Astrocyte (in vitro differentiated cells and primary cell): ENCODE measurements at regions not wholly inside any gene's neighbourhood (a gene's known extent, or its start where the extent isn't known, plus 50 kb on each side); places are given as distances from the start of the nearest gene placed in this dataset.

ENCODE experiments used
- DNase-seq: peaks from one replicate; pipeline ENCODE4 v3.0.0-alpha.2; 2010; ENCODE audit warnings: low read depth
- FAIRE-seq: peaks from 2 replicates; lab custom pipeline; 2011; peaks lifted over from hg19 to GRCh38; lab: Jason Lieb, UNC
- H2AFZ ChIP-seq: 2 replicates; pipeline ENCODE4 v1.6.0; 2012; ENCODE audit warnings: low read depth, low read length, inconsistent platforms
- H3K27ac ChIP-seq: 2 replicates; pipeline ENCODE4 v1.5.1; 2011; ENCODE audit warnings: low read depth, low read length, inconsistent platforms
- H3K27me3 ChIP-seq: 2 replicates; pipeline ENCODE4 v1.6.0; 2011; ENCODE audit warnings: low read length, inconsistent platforms; ENCODE audit not compliant: insufficient read depth
- H3K36me3 ChIP-seq: 2 replicates; pipeline ENCODE4 v1.5.1; 2011; ENCODE audit warnings: low read length, inconsistent platforms; ENCODE audit not compliant: insufficient read depth
- H3K4me1 ChIP-seq: 2 replicates; pipeline ENCODE4 v1.5.1; 2011; ENCODE audit warnings: low read length, inconsistent platforms; ENCODE audit not compliant: insufficient read depth
- H3K4me2 ChIP-seq: 2 replicates; pipeline ENCODE4 v1.6.0; 2012; ENCODE audit warnings: low read length, inconsistent platforms
- H3K4me3 ChIP-seq: 2 replicates; pipeline ENCODE4 v1.5.1; 2011; ENCODE audit warnings: low read depth, mild to moderate bottlenecking, low read length, inconsistent platforms; ENCODE audit not compliant: insufficient read depth
- H3K79me2 ChIP-seq: 2 replicates; pipeline ENCODE4 v1.6.0; 2012; ENCODE audit warnings: mild to moderate bottlenecking, low read length, inconsistent platforms; ENCODE audit not compliant: insufficient read depth
- H3K9ac ChIP-seq: 2 replicates; pipeline ENCODE4 v1.6.0; 2012; ENCODE audit warnings: mild to moderate bottlenecking, low read length, inconsistent platforms
- H3K9me3 ChIP-seq: 2 replicates; pipeline ENCODE4 v1.5.1; 2012; ENCODE audit warnings: low read depth, mild to moderate bottlenecking, low read length, inconsistent platforms; ENCODE audit not compliant: insufficient read depth
- H4K20me1 ChIP-seq: 2 replicates; pipeline ENCODE4 v1.6.0; 2012; ENCODE audit warnings: low read length, inconsistent platforms; ENCODE audit not compliant: insufficient read depth
- H3K27ac Mint-ChIP-seq: one replicate; pipeline ENCODE4 v1.8.0; 2021; ENCODE audit warnings: mild to moderate bottlenecking, mixed read lengths; ENCODE audit not compliant: unreplicated experiment
- H3K27me3 Mint-ChIP-seq: one replicate; pipeline ENCODE4 v1.8.0; 2021; ENCODE audit warnings: low read depth, mixed read lengths; ENCODE audit not compliant: unreplicated experiment
- H3K36me3 Mint-ChIP-seq: one replicate; pipeline ENCODE4 v1.8.0; 2021; ENCODE audit warnings: low read depth, mixed read lengths; ENCODE audit not compliant: unreplicated experiment
- H3K4me1 Mint-ChIP-seq: one replicate; pipeline ENCODE4 v1.8.0; 2021; ENCODE audit warnings: low read depth, mixed read lengths; ENCODE audit not compliant: unreplicated experiment
- H3K4me3 Mint-ChIP-seq: one replicate; pipeline ENCODE4 v1.8.0; 2021; ENCODE audit warnings: mild to moderate bottlenecking, moderate library complexity, mixed read lengths; ENCODE audit not compliant: unreplicated experiment
- H3K9me3 Mint-ChIP-seq: one replicate; pipeline ENCODE4 v1.8.0; 2021; ENCODE audit warnings: mild to moderate bottlenecking, mixed read lengths; ENCODE audit not compliant: unreplicated experiment
- CTCF ChIP-seq: IDR thresholded peaks from 2 replicates; pipeline ENCODE4 v1.5.1; 2011; ENCODE audit warnings: low read depth, mild to moderate bottlenecking, inconsistent platforms, low read length, moderate library complexity; ENCODE audit not compliant: insufficient read depth
- EZH2 ChIP-seq: IDR thresholded peaks from 2 replicates; pipeline ENCODE4 v1.6.1; 2012; ENCODE audit warnings: mild to moderate bottlenecking, low read length, inconsistent platforms; ENCODE audit not compliant: insufficient read depth

- no peaks in the 10 kb centered on the region for H3K9me3 ChIP-seq
- no peak overlapping the region for H3K9ac ChIP-seq
- peaks cover 3% of the 10 kb centered on the region for H3K27me3 ChIP-seq
- Mint-ChIP-seq H3K27ac (no peak overlapping the region), H3K4me3 (no peak overlapping the region), H3K4me1 (peaks cover 3% of the 10 kb centered on the region), H3K27me3 (peaks cover 2% of the 10 kb centered on the region), H3K36me3 (no peaks in the 10 kb centered on the region), H3K9me3 (peaks cover 5% of the 10 kb centered on the region)
- no peak for DNase-seq
- H2AFZ ChIP-seq: no peak overlapping the region
- H3K79me2 ChIP-seq: no peaks in the 10 kb centered on the region
- H3K27ac ChIP-seq: no peak overlapping the region
- no peaks in the 10 kb centered on the region for H3K36me3 ChIP-seq
- H4K20me1 ChIP-seq: no peaks in the 10 kb centered on the region
- TF ChIP-seq CTCF (no peak), EZH2 (no peak)
- no peaks in the 10 kb centered on the region for H3K4me1 ChIP-seq
- no peak overlapping the region for H3K4me3 ChIP-seq
- no peak overlapping the region for H3K4me2 ChIP-seq
- FAIRE-seq: no peak
Observed at GRCh38 chr21:35792569-35793305, 267.6 kb downstream of the SETD4 start.

- Mint-ChIP-seq H3K4me3 (no peak overlapping the region), H3K27me3 (no peaks in the 10 kb centered on the region), H3K36me3 (no peaks in the 10 kb centered on the region), H3K9me3 (peaks cover 8% of the 10 kb centered on the region), H3K27ac (no peak overlapping the region), H3K4me1 (peaks cover 2% of the 10 kb centered on the region)
- no peak overlapping the region for H3K4me3 ChIP-seq
- H3K9me3 ChIP-seq: no peaks in the 10 kb centered on the region
- DNase-seq: no peak
- TF ChIP-seq CTCF (no peak), EZH2 (no peak)
- no peaks in the 10 kb centered on the region for H3K79me2 ChIP-seq
- H4K20me1 ChIP-seq: no peaks in the 10 kb centered on the region
- H3K4me1 ChIP-seq: no peaks in the 10 kb centered on the region
- no peak for FAIRE-seq
- no peak overlapping the region for H3K27ac ChIP-seq
- H2AFZ ChIP-seq: no peak overlapping the region
- H3K36me3 ChIP-seq: no peaks in the 10 kb centered on the region
- no peak overlapping the region for H3K4me2 ChIP-seq
- no peak overlapping the region for H3K9ac ChIP-seq
- peaks cover 3% of the 10 kb centered on the region for H3K27me3 ChIP-seq
Observed at GRCh38 chr21:35791541-35792325, 268.6 kb downstream of the SETD4 start.

- DNase-seq (peak; percentile 21), FAIRE-seq (no peak)
- peaks cover 4% of the 10 kb centered on the region for H3K27me3 Mint-ChIP-seq
- no peak overlapping the region for H3K9ac ChIP-seq
- H3K27me3 ChIP-seq: peaks cover 3% of the 10 kb centered on the region
- H3K4me1 ChIP-seq: peaks cover 12% of the 10 kb centered on the region
- H3K79me2 ChIP-seq: no peaks in the 10 kb centered on the region
- H3K4me1 Mint-ChIP-seq: peaks cover 11% of the 10 kb centered on the region
- H3K4me3 Mint-ChIP-seq: no peak overlapping the region
- no peaks in the 10 kb centered on the region for H4K20me1 ChIP-seq
- no peak overlapping the region for H3K4me3 ChIP-seq
- no peak overlapping the region for H2AFZ ChIP-seq
- H3K9me3 ChIP-seq: no peaks in the 10 kb centered on the region
- TF ChIP-seq CTCF (no peak), EZH2 (no peak)
- H3K4me2 ChIP-seq: no peak overlapping the region
- no peaks in the 10 kb centered on the region for H3K36me3 ChIP-seq
- H3K36me3 Mint-ChIP-seq: no peaks in the 10 kb centered on the region
- peaks cover 8% of the 10 kb centered on the region for H3K9me3 Mint-ChIP-seq
- no peak overlapping the region for H3K27ac ChIP-seq
- H3K27ac Mint-ChIP-seq: no peak overlapping the region
Observed at GRCh38 chr21:35783721-35784120, 276.6 kb downstream of the SETD4 start.
